GM12891 (cell line): ENCODE measurements at regions not wholly inside any gene's neighbourhood (a gene's known extent, or its start where the extent isn't known, plus 50 kb on each side); places are given as distances from the start of the nearest gene placed in this dataset.
"Not testable (repeated sequence)": the region's sequence is repeated elsewhere in the genome, so short reads cannot be mapped to it uniquely, and the experiment has no call there.

Source experiments
- DNase-seq: peaks from one replicate; pipeline ENCODE4 v3.0.0; 2011; ENCODE audit warnings: low spot score; ENCODE audit not compliant: insufficient read length
- FAIRE-seq: peaks from 2 replicates; lab custom pipeline; 2011; peaks lifted over from hg19 to GRCh38; lab: Jason Lieb, UNC
- PAX5 ChIP-seq: IDR thresholded peaks from 2 replicates; pipeline ENCODE4 v1.6.1; 2011; ENCODE audit warnings: low read length, moderate library complexity, mild to moderate bottlenecking; ENCODE audit not compliant: insufficient read depth, severe bottlenecking
- POLR2A ChIP-seq: IDR thresholded peaks from 2 replicates; pipeline ENCODE4 v1.6.1; 2011; ENCODE audit warnings: low read depth, low read length, control low read depth
- POLR2AphosphoS5 ChIP-seq: IDR thresholded peaks from 2 replicates; pipeline ENCODE4 v1.6.1; 2011; ENCODE audit warnings: low read depth, low read length, control low read depth
- POU2F2 ChIP-seq: IDR thresholded peaks from 2 replicates; pipeline ENCODE4 v1.6.1; 2011; ENCODE audit warnings: low read depth, mild to moderate bottlenecking, control low read depth, low read length, moderate library complexity
- SPI1 ChIP-seq: IDR thresholded peaks from 2 replicates; pipeline ENCODE4 v1.6.1; 2011; ENCODE audit warnings: low read depth, low read length, control low read depth
- TAF1 ChIP-seq: IDR thresholded peaks from 2 replicates; pipeline ENCODE4 v1.6.1; 2011; ENCODE audit warnings: low read depth, low read length, control low read depth

- no peak for FAIRE-seq
- TF ChIP-seq POLR2A (no peak), SPI1 (no peak), POLR2AphosphoS5 (no peak)
- DNase-seq, result no peak
Measured at GRCh38 chr4:18722748-18723191, 701.2 kb upstream of the LCORL start.

DNA sequence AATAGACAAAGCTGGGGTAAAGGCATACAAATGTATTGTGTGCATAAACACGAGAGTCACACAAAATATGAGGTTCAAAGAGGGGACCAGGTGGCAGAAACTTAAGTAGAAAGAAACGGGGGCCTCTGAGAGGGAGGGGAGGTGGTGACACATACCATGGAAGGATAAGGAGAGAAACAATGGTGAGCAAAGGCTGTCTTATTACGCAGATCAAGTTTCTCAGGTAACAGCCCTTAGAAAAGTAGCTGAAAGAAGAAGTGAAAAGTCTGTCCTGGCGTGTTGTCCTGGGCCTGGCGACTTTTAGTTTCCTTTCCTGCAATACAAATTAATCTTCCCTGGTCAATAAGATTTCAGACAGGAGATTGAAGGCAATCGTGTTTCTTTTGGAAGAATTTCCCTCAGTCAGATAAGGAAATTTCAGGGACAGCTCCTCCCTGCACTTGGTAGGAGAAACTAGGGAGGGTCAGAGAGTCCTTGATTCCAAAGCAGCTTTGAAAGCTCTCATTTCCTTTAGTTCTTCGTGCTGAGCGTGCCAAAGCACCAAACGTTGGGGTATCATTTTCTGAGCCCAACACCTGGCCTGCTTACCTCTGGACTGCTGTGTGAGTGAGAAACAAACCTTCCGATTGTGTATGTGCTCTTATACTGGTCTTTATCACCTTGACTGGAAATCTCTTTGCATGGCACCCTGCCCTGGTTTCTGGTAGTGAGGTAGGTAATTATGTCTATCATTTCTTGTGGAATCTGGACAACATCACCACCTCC lies 676.7 kb upstream of the LCORL start:
- no peak for DNase-seq
- FAIRE-seq, result no peak
- TF ChIP-seq SPI1, result 0 out of 2 replicates have a peak, but pooled peaks have one; percentile 23
- no peak for TF ChIP-seq POLR2AphosphoS5

DNA sequence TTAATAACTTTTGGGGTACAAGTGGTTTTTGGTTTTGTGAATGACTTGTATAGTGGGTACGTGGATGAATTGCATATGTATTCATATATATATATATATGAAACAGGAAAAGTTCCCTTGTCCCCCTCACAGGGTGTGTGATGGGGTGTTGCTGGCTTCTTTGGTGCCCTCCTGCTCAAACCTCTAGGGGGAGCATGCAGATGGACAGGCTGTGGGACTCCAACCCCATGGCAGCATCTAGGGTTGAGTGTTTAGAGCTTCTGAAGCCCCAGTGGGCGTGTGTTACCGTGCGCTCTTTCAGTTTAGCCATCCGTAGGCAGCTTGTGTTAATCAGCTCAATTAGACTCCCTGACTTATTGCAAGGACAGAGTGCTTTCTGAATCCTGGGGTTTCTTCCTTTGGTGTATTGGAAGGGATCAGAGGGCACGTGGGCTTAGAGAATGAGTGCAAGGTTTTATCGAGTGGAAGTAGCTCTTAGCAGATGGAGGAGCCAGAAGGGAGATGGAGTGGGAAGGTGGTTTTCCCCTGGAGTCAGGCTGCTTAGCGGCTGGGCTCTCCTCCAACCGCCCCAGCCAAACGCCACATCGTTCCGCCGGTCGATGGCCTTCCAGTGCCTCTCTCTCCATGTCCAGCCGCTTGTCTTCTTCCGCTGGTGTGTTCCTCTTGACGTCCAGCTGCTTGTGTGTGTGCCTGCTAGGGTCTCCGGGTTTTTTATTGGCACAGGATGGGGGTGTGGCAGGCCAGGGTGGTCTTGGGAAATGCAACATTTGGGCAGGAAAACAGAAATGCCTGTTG lies 674.4 kb upstream of the LCORL start:
- TF ChIP-seq PAX5 (no peak), POLR2A (no peak), SPI1 (no peak), TAF1 (no peak), POLR2AphosphoS5 (no peak), POU2F2 (no peak)
- FAIRE-seq, result no peak
- no peak for DNase-seq

GRCh38 chr4:18691431-18692200 lies 670.1 kb upstream of the LCORL start:
- TF ChIP-seq POLR2AphosphoS5 (no peak), POU2F2 (no peak), SPI1 (no peak), POLR2A (no peak)
- no peak for FAIRE-seq
- DNase-seq, result no peak

GRCh38 chr4:18690291-18690955 lies 668.9 kb upstream of the LCORL start:
- DNase-seq, result no peak
- FAIRE-seq, result no peak
- no peak for TF ChIP-seq POU2F2
- TF ChIP-seq SPI1, result no peak
- no peak for TF ChIP-seq POLR2A
- no peak for TF ChIP-seq POLR2AphosphoS5
- no peak for TF ChIP-seq PAX5
- TF ChIP-seq TAF1, result no peak

DNA sequence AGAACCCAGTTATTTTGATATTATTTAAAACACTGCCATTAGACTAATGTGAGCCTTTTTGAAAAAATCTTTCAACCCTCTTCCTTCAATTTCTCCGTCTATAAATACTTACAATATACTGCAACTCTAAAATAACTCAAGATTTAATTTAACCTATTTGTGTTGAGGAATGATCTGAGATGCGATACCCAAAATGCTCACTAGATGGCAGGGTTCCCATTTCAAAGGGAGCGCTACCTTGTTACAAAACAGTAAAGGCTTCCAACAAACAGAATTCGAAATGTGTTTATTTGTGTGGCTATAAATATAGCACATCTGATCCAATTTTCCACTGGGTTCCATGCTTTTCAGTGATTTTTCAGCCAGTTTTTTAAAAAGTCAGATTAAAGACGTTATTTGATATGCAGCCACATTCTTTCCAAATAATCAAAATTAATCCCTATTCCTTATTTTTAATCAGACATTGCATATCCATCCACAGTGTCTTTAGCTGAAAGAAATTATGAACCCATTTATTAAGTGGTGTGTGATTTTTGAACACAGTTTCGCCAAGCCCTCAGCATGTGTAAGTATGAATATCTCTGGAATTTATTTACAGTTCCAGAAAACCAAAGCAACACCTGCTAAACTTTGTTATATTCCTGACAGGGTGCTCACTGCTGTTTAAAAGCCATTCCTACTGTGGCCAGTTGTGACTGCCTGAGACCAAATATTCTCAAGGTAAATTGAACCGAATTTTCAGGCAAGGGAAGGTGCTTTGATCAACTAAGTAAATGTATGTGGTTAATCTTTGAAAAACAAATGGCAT lies 668.0 kb upstream of the LCORL start:
- no peak for TF ChIP-seq TAF1
- FAIRE-seq (peak; percentile 40), DNase-seq (peak; percentile 5)

- FAIRE-seq, DNase-seq: not testable (repeated sequence)
Measured at GRCh38 chr4:18688351-18688750, 666.8 kb upstream of the LCORL start.

GRCh38 chr4:18686338-18687037 lies 664.9 kb upstream of the LCORL start:
- DNase-seq, result no peak
- no peak for TF ChIP-seq POU2F2
- no peak for TF ChIP-seq PAX5
- TF ChIP-seq POLR2AphosphoS5, result no peak
- TF ChIP-seq SPI1, result no peak
- no peak for TF ChIP-seq POLR2A
- no peak for TF ChIP-seq TAF1
- no peak for FAIRE-seq
